ENCODE measurements at regions not wholly inside any gene's neighbourhood (a gene's known extent, or its start where the extent isn't known, plus 50 kb on each side); places are given as distances from the start of the nearest gene placed in this dataset.

DNA sequence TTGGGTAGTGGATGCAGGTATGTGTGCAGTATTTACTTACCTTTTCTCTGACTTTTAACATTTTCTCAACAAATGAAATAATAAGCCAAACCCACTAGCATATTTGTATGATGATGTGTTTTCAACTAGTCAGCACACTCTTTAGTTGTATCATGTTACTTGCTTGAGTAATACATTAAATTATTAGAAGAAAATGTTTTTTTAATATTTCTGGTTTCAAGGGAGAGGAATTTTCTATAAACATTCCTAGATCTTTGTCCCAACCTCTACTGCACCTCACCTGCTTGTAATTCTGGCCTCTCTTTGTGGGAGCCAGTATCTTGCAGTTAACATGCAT, 161.8 kb upstream of the CBLB start:
- FAIRE-seq, result no peak
- TF ChIP-seq SPI1 (IDR thresholded peaks at IDR 0.05; ENCODE audit: low read depth, low read length) (no peak), POLR2AphosphoS5 (IDR thresholded peaks at IDR 0.05; ENCODE audit: low read depth, low read length) (no peak), PAX5 (IDR thresholded peaks at IDR 0.05; ENCODE audit: insufficient read depth, low read length, severe bottlenecking) (no peak), POU2F2 (IDR thresholded peaks at IDR 0.05; ENCODE audit: low read depth, low read length) (no peak), POLR2A (IDR thresholded peaks at IDR 0.05; ENCODE audit: low read depth, low read length) (no peak), TAF1 (IDR thresholded peaks at IDR 0.05; ENCODE audit: low read depth, low read length) (no peak)
- DNase-seq (ENCODE audit: insufficient read length, low spot score), result no peak

DNA sequence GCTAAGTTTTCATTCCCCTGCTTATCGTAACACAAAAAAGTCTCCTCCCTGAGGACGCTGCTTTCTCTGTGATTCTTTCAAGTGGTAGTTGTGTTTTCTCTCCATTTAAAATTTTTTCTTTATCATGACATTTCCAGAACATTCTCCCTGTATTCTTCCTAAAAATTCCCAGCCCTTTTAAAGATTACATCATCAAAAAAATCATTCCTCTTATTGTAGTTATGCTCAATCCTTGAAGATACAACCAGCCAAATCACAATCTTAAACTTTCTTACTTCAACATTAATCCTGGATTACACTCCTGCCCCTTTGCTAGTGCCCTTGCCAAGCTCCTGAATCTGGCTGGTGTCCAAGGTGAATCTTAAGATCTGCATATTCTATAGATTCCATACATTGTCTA, 163.7 kb upstream of the CBLB start:
- TF ChIP-seq TAF1 (IDR thresholded peaks at IDR 0.05; ENCODE audit: low read depth, low read length) (no peak), SPI1 (IDR thresholded peaks at IDR 0.05; ENCODE audit: low read depth, low read length) (no peak), POLR2AphosphoS5 (IDR thresholded peaks at IDR 0.05; ENCODE audit: low read depth, low read length) (no peak), POLR2A (IDR thresholded peaks at IDR 0.05; ENCODE audit: low read depth, low read length) (no peak), POU2F2 (IDR thresholded peaks at IDR 0.05; ENCODE audit: low read depth, low read length) (no peak)
- no peak for FAIRE-seq
- no peak for DNase-seq (ENCODE audit: insufficient read length, low spot score)

DNA sequence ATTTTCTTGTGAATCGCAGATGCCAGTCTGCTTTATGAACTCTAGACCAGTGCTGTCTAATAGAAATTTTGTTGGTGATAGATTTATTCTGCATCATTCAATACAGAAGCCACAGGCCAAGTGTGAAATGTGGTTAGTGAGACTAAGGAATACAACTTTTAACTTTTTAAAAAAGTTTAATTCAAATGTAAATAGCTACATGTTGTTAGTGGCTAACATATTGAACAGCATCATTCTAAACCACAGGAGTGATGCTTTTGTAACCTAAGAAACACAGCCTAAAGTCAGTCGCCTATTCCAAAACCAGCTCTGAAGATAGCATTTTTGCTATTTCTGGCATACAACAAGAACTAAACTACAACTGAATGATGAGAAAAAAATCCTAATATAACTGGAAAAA, 164.8 kb upstream of the CBLB start:
- TF ChIP-seq TAF1 (IDR thresholded peaks at IDR 0.05; ENCODE audit: low read depth, low read length) (no peak), SPI1 (IDR thresholded peaks at IDR 0.05; ENCODE audit: low read depth, low read length) (no peak), POU2F2 (IDR thresholded peaks at IDR 0.05; ENCODE audit: low read depth, low read length) (no peak), POLR2A (IDR thresholded peaks at IDR 0.05; ENCODE audit: low read depth, low read length) (no peak), POLR2AphosphoS5 (IDR thresholded peaks at IDR 0.05; ENCODE audit: low read depth, low read length) (no peak), PAX5 (IDR thresholded peaks at IDR 0.05; ENCODE audit: insufficient read depth, low read length, severe bottlenecking) (no peak)
- FAIRE-seq (no peak), DNase-seq (ENCODE audit: insufficient read length, low spot score) (no peak)

DNA sequence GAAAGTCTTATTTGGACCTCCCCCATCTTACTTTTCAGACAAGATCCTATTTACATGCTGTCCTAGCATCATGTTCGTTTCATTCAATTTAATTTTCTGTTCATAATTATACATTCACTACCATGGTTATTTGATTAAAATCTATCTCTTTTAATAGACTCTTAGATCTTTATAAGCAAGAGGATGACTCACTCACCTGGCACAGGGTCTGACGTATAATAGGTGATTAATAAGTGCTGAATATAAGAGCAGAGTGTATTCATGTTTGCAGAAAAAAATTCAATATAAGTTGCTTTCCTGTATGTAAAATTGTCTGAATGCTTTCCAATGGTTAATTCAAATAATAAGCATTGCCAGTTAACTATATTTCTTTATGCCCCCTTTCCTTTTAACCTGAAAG, 165.5 kb upstream of the CBLB start:
- TF ChIP-seq POU2F2 (IDR thresholded peaks at IDR 0.05; ENCODE audit: low read depth, low read length) (no peak), SPI1 (IDR thresholded peaks at IDR 0.05; ENCODE audit: low read depth, low read length) (no peak)
- DNase-seq (ENCODE audit: insufficient read length, low spot score), result no peak
- no peak for FAIRE-seq

DNA sequence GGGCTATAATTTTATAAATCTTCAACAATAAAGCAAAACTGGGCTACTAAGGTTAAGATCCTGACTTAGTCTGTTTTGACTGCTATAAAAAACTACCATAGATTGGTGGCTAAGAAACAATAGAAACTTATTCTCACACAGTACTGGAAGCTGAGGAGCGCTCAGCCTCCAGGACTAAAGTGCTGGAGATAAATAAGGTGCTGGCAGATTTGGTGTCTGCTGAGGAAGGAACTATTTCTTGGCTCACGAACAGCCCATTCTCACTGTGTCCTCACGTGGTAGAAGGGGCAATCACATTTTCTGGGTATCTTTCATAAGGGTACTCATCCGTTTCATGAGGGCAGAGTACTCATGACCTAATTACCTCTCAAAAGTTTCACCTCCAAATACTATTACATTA, 166.8 kb upstream of the CBLB start:
- FAIRE-seq, result no peak
- no peak for TF ChIP-seq POLR2AphosphoS5 (IDR thresholded peaks at IDR 0.05; ENCODE audit: low read depth, low read length)
- TF ChIP-seq SPI1 (IDR thresholded peaks at IDR 0.05; ENCODE audit: low read depth, low read length), result no peak
- no peak for TF ChIP-seq POU2F2 (IDR thresholded peaks at IDR 0.05; ENCODE audit: low read depth, low read length)
- TF ChIP-seq POLR2A (IDR thresholded peaks at IDR 0.05; ENCODE audit: low read depth, low read length), result no peak
- TF ChIP-seq TAF1 (IDR thresholded peaks at IDR 0.05; ENCODE audit: low read depth, low read length), result no peak
- DNase-seq (ENCODE audit: insufficient read length, low spot score), result no peak

DNA sequence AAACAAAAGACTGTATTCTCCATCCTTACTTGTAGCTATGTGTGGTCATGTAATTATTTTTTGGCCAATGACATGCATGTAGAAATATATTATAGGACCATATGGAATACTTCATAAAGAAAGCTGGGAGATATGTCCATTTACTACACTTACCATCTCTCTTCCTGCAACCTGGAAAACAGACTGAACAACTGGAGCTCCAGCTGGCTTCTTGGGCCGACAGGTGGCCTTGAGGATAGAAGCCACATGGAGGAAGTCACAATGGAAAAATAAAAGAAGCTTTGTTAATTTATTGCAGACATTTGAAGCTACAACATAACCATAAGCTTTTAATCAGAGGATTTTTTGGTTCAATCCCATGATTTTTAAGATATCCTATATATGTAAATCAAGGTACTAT, 167.9 kb upstream of the CBLB start:
- FAIRE-seq, result no peak
- TF ChIP-seq POLR2A (IDR thresholded peaks at IDR 0.05; ENCODE audit: low read depth, low read length) (no peak), PAX5 (IDR thresholded peaks at IDR 0.05; ENCODE audit: insufficient read depth, low read length, severe bottlenecking) (no peak), SPI1 (IDR thresholded peaks at IDR 0.05; ENCODE audit: low read depth, low read length) (no peak), POLR2AphosphoS5 (IDR thresholded peaks at IDR 0.05; ENCODE audit: low read depth, low read length) (no peak), POU2F2 (IDR thresholded peaks at IDR 0.05; ENCODE audit: low read depth, low read length) (no peak), TAF1 (IDR thresholded peaks at IDR 0.05; ENCODE audit: low read depth, low read length) (no peak)

DNA sequence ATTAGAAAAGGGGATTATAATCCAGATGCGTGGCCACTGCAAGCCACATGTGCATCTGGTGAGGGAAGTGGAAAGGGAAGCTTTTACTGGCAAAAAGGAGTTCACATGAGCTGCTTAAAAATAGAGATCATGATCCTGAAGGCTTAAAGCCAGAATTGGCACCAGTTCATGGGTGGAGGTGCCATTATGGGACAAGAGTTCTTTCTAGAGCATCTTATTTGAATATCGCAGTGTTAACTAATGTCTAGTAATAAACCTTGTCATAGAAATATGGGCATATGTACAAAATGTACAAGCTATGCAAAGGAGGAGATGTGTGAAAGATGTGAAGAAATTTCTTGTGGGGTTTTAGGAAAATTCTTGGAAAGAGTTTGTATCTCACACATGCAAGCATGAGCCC, 178.4 kb upstream of the CBLB start:
- no peak for DNase-seq (ENCODE audit: insufficient read length, low spot score)
- no peak for FAIRE-seq
- TF ChIP-seq POLR2A (IDR thresholded peaks at IDR 0.05; ENCODE audit: low read depth, low read length) (no peak), PAX5 (IDR thresholded peaks at IDR 0.05; ENCODE audit: insufficient read depth, low read length, severe bottlenecking) (no peak), TAF1 (IDR thresholded peaks at IDR 0.05; ENCODE audit: low read depth, low read length) (no peak), POLR2AphosphoS5 (IDR thresholded peaks at IDR 0.05; ENCODE audit: low read depth, low read length) (no peak), POU2F2 (IDR thresholded peaks at IDR 0.05; ENCODE audit: low read depth, low read length) (no peak), SPI1 (IDR thresholded peaks at IDR 0.05; ENCODE audit: low read depth, low read length) (no peak)

More for the DNA sequence above, 167.9 kb upstream of the CBLB start:
- no peak for DNase-seq (ENCODE audit: insufficient read length, low spot score)

DNA sequence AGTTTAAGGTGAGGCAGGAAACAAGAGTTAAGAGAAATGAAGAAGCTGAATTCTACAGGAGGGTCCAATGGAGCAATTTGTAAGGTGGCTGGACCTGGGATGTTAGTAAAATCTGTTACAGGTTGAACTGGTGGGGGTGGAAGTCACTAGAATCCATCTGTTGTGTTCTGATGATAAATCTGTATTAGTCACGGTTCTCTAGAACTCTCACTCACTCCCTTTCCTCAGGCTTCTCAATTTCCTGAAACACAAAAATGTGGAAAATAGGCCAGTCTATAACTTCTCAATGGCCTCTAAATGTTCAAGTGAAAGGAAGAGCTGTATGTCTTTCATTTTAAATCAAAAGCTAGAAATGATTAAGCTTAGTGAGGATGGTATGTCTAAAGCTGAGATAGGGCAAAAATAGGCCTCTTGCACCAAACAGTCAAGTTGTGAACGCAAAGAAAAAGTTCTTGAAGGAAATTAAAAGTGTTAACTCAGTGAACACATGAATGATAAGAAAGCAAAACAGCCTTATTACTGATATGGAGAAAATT, 180.2 kb upstream of the CBLB start:
- FAIRE-seq (no peak), DNase-seq (ENCODE audit: insufficient read length, low spot score) (no peak)
- TF ChIP-seq TAF1 (IDR thresholded peaks at IDR 0.05; ENCODE audit: low read depth, low read length) (no peak), POLR2AphosphoS5 (IDR thresholded peaks at IDR 0.05; ENCODE audit: low read depth, low read length) (no peak)

DNA sequence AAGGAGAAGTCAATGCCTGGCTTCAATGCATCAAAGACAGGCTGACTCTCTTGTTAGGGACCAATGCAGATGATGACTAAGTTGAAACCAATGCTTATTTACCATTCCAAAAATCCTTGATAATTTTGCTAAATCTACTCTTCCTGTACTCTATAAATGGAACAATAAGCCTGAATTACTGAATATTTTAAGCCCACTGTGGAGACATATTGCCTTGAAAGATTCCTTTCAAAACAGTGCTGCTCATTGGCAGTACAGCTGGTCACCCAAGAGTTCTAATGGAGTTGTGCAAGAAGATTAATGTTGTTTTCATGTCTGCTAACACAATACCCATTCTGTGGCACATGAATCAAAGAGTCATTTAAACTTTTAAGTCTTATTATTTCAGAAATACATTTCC, 181.0 kb upstream of the CBLB start:
- DNase-seq (ENCODE audit: insufficient read length, low spot score) (no peak), FAIRE-seq (no peak)
- no peak for TF ChIP-seq POU2F2 (IDR thresholded peaks at IDR 0.05; ENCODE audit: low read depth, low read length)
- TF ChIP-seq SPI1 (IDR thresholded peaks at IDR 0.05; ENCODE audit: low read depth, low read length), result no peak
- TF ChIP-seq PAX5 (IDR thresholded peaks at IDR 0.05; ENCODE audit: insufficient read depth, low read length, severe bottlenecking), result no peak
- no peak for TF ChIP-seq POLR2A (IDR thresholded peaks at IDR 0.05; ENCODE audit: low read depth, low read length)
- TF ChIP-seq TAF1 (IDR thresholded peaks at IDR 0.05; ENCODE audit: low read depth, low read length), result no peak
- no peak for TF ChIP-seq POLR2AphosphoS5 (IDR thresholded peaks at IDR 0.05; ENCODE audit: low read depth, low read length)

DNA sequence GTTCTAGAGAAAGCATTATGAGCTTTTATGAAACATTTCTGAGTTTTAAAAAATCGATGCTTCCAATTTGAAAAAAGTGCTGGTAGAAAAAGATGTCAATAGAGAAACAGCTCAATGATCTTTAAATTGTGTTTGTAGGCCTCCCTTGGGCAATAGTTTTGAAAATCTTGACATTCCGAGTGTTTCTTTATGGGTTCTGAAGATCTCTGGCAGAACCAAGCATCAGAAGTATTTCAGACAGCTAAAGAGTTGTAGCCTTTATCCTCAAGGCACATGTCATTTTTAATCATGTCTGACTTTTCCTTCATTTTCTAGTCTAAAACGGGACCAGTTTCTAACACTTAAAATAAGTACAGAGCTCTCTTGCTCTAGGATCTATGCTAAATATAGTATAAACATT, 188.1 kb upstream of the CBLB start:
- FAIRE-seq, result no peak
- no peak for TF ChIP-seq POLR2A (IDR thresholded peaks at IDR 0.05; ENCODE audit: low read depth, low read length)
- no peak for TF ChIP-seq TAF1 (IDR thresholded peaks at IDR 0.05; ENCODE audit: low read depth, low read length)
- no peak for TF ChIP-seq POU2F2 (IDR thresholded peaks at IDR 0.05; ENCODE audit: low read depth, low read length)
- TF ChIP-seq SPI1 (IDR thresholded peaks at IDR 0.05; ENCODE audit: low read depth, low read length), result no peak
- no peak for TF ChIP-seq PAX5 (IDR thresholded peaks at IDR 0.05; ENCODE audit: insufficient read depth, low read length, severe bottlenecking)
- TF ChIP-seq POLR2AphosphoS5 (IDR thresholded peaks at IDR 0.05; ENCODE audit: low read depth, low read length), result no peak
- DNase-seq (ENCODE audit: insufficient read length, low spot score), result no peak

Measured in GM12891 (cell line).